NCI-H2029 (cell line): ENCODE measurements at regions not wholly inside any gene's neighbourhood (a gene's known extent, or its start where the extent isn't known, plus 50 kb on each side); places are given as distances from the start of the nearest gene placed in this dataset.

Experiments
- DNase-seq: peaks from one replicate; lab custom pipeline; 2025; lab: John Stamatoyannopoulos, UW

DNA sequence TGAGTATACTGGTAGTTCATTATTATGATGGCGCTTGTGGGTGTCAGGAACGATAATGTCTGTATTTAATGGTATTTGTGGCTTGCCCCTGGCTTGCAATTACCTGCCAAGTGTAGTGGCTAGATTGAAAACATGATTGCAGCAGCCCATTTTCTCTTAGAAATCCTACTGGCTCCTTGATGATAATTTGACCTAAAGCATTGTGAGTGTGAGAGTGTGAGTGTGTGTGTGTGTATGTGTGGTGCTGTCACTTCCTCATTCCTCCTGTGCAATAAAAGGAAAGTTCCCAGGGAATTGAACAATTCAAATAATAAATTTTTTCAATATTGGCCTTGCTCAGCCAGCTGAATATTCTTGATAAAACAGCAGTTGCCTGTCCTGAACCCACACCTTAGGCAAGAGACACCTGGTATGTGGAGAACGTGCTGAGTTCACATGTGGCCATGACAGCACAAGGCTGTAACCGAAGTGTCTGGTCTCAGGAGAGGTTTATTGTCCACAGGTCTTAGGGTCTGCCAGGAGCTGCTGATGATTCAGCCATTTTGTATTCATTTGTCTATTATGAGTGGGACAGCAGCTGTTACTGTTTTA, 193.3 kb downstream of the CD47 start:
- no peak for DNase-seq

DNA sequence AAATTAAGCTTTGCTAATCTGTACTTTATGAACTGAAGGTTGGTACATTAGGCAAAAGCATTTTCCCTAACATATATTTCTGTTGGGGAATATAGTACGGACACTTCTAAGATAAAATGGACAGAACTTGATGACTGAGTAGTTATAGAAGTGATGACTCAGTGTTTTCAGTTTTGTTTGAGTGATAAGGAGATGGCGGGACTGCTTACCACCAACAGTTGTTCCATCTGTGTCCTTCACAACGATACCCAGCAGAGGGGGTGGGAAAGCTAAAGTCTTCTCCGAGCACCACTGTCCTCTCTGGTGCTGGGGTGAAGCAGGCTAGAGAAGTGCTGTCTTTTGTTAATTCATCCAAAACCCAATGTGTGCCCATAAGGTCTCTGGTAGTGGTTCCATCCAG, 195.8 kb downstream of the CD47 start:
- DNase-seq = no peak

DNA sequence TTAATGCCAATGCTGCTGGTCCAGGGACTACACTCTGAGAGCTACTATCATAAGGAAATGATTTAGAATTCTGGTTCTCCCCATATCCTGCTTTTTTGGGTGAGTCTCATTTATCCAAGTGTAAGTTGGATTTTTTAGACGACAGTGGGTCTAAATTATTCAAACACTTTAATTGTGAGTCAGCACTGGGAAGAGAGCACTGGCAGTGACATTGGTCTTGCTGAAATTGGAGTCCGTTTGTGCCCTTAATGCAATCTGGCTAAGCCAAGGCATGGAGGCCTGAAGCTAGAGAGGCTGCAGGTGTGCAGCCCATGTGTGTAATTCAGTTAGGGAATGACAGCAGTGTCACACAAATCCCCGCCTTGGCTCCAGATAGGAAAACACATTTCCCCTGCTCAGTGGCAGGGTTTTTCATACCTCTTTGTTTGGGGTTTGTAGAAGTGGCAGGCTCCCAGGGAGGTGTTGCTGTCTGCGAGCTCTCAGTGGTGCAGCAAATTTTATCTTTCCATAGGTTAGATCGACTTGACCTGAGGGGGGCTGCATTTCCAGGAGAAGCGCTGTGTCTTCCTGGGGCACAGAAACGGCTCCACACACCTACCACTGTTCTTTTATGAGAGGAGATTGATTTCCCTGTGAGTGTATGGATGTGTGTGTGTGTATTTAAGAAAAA, 197.7 kb downstream of the CD47 start:
- DNase-seq = no peak

- no peak for DNase-seq
Observed at GRCh38 chr3:107884719-107885460, 205.9 kb downstream of the CD47 start.

- no peak for DNase-seq
Observed at GRCh38 chr3:107884028-107884427, 206.8 kb downstream of the CD47 start.

- DNase-seq = no peak
Observed at GRCh38 chr3:107882881-107883280, 207.9 kb downstream of the CD47 start.

- DNase-seq = no peak
Observed at GRCh38 chr3:107882261-107882660, 208.6 kb downstream of the CD47 start.

DNA sequence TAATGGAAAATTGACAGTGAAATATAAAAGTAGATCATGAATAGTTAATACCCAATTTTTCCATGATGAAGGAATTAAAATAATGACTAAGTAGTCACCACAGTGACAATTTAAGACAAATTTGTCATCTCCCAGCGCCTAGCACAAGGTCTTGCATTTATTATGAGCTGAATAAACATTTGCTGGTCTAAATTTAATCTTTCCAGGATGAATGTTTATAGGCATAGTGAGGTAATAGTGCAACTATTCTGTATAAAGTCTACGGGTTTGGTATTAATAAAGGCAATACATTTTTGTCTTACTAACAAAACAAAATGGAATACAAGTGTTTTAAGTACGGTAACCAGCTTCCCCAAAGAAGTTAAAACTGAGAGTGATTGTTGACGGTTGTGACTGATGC, 209.3 kb downstream of the CD47 start:
- no peak for DNase-seq

DNA sequence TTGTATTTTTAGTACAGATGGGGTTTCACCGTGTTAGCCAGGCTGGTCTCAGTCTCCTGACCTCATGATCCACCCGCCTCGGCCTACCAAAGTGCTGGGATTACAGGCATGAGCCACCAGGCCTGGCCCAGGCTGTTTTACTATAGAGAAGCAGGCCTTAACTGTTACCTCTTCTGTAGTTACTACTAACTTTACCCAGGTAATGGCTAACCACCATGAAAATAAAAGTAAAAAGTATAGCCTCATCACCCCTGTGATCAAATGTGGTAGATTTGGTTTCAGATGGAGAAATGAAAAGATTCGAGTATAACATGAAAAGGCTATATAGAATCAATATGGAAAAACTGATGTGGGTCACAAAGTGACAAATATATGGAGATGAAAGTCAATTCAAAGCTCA, 210.1 kb downstream of the CD47 start:
- no peak for DNase-seq

DNA sequence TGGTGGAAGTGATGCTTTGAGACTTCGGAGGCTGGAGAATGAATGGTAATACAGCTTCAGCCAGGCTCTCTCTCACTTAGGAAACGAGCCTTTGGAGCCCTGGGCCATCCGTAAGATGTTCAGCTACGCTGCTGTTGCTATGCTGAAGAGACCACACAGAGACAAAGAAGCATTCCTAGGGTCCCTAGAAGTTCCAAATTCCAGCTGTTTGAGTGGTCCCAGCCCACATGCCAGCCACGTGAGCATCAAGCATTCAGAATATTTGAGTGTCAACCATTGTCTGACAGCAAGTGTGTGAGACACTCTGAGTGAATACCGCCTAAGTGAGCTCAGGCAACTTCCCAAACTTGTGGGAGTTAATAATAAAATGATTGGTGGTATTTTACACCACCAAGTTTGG, 212.9 kb downstream of the CD47 start:
- DNase-seq = no peak

DNA sequence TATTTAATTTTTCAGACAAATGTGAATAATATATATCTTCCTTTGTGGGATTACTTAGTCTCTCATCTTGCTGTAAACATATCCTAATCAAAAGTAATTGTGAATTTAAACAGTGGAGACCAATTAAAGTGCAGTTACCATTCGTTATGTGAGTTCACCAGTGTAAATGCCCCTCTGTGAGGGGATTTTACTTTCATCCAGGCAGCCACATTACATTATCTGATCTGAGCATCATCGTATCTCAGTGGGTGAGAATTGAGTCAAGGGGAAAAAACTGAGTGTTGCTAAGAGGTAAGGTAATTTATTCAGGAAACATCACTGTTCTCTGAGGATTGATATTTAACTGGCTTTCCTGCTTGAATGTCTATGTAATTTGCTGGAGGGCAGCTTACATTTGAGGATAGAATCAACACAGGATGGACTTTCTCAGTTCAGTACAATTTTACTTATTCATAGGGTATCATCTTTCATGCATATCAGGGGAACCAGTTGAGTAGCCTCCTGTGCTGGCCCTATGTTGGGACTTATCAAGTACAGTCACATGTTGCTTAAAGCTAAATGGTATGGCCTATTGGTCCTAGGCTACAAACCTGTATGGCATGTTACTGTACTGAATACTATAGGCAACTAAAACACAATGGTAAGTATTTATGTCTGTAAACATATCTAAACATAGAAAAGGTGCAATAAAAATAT, 219.7 kb downstream of the CD47 start:
- no peak for DNase-seq

- no peak for DNase-seq
Observed at GRCh38 chr3:107870096-107870495, 220.7 kb downstream of the CD47 start.

DNA sequence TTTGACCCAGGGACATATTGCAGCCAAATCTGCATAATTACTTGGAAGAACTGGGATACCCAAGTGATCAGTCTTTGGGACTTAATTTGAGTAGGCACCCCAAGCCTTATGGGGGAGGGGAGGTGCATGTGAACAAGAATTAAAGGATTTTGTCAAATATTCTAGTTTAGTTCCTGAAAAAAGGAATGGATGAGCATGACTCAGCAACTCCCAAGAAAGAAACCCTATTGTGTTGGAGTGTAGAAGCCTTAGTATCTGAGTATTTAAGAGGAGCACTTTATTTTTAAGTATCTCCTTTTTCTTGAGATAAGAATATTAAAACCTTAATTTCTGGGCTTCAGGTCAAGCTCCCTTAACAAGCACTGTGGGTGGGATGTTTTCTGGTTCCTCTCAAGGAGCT, 222.4 kb downstream of the CD47 start:
- DNase-seq = no peak

DNA sequence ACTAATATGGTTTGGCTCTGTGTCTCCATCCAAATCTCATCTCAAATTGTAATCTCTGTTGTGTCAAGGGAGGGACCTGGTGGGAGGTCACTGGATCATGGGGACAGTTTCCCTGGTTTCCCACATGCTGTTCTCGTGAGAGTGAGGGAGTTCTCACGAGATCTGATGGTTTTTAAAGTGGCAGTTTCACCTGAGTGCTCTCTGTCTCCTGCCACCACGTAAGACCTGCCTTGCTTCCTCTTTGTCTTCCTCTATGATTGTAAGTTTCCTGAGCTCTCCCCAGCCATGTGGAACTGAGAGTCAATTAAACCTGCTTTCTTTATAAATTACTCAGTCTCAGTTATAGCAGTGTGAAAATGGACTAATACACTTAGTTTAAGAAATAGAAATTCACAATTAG, 228.9 kb downstream of the CD47 start:
- DNase-seq = no peak

DNA sequence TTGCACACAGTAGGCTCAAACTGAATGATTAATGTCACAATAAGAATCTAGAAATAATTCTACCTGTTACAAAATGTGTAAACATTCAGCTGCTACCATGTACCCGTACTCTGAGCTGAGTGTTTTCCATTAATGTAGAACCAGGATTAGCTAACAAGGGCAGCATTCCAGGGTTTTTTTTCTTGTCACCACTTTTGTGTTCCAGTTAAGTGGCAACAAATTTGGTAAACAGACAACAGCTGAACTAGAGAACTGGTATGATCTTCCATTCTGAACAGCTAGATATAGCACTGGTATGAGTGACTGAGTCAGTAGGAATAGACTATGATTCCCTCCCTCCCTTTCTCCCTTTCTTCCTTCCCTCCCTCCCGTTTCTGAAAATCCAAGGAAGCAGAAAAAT, 229.4 kb downstream of the CD47 start:
- DNase-seq = no peak
